ENCODE measurements at regions not wholly inside any gene's neighbourhood (a gene's known extent, or its start where the extent isn't known, plus 50 kb on each side); places are given as distances from the start of the nearest gene placed in this dataset.

GRCh38 chr1:30324251-30325084 is 398.9 kb downstream of the MATN1 start:
- peaks cover 0 to 71% (median 22%) of the 10 kb centered on the region in 7 donors for H3K27me3 ChIP-seq
- 72 to 78% methylated on average over 9 of the region's 9 CpGs for WGBS, 2 donors
- no peak for DNase-seq

DNA sequence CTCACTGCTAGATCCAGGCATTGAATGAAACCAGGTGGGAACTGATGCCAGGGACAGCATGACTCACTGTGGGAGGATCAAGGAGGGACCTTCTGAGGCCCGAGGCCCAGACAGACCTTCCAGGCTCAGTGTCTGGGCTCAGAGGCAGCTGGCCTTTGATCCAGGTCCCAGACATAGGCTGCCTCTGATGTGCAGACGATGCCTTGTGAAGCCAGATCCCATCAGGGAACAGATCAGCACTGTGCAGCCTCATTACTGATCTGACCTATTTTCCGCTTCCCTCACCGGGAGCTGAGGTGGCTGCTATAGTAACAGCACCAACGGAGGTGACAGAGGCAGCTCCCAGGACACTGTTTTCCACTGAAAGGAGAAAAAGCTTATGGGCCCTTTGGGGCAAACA is 399.5 kb downstream of the MATN1 start:
- Histone ChIP-seq H3K4me3 (no peak overlapping the region), H3K27me3 (peaks cover 0 to 73% (median 27%) of the 10 kb centered on the region in 7 donors), H3K36me3 (no peaks in the 10 kb centered on the region), H3K9me3 (no peaks in the 10 kb centered on the region), H3K27ac (no peak overlapping the region), H3K4me1 (no peaks in the 10 kb centered on the region)
- intact Hi-C loops (cut with DNase I): no loop called here
- TF ChIP-seq CTCF (IDR thresholded peaks at IDR 0.05): no peak
- 55 to 65% methylated on average over 5 of the region's 5 CpGs for WGBS, 2 donors
- ATAC-seq: no peak
- no peak for DNase-seq

More at GRCh38 chr1:30324251-30325084, 398.9 kb downstream of the MATN1 start:
- Histone ChIP-seq H3K27ac (no peak overlapping the region), H3K9me3 (no peaks in the 10 kb centered on the region), H3K4me1 (no peaks in the 10 kb centered on the region), H3K4me3 (no peak overlapping the region), H3K36me3 (no peaks in the 10 kb centered on the region)
- intact Hi-C loops (cut with DNase I): no loop called here
- ATAC-seq: no peak
- TF ChIP-seq CTCF (IDR thresholded peaks at IDR 0.05): no peak

GRCh38 chr1:30323352-30323751 is 400.0 kb downstream of the MATN1 start:
- H3K4me1 ChIP-seq: no peaks in the 10 kb centered on the region
- no peak overlapping the region for H3K27ac ChIP-seq
- H3K9me3 ChIP-seq: no peaks in the 10 kb centered on the region
- peaks cover 0 to 77% (median 28%) of the 10 kb centered on the region in 7 donors for H3K27me3 ChIP-seq
- DNase-seq (no peak), ATAC-seq (no peak)
- intact Hi-C loops (cut with DNase I): no loop called here
- no peak for TF ChIP-seq CTCF (IDR thresholded peaks at IDR 0.05)
- WGBS, 2 donors: 79 to 85% methylated on average over 3 of the region's 3 CpGs
- H3K36me3 ChIP-seq: no peaks in the 10 kb centered on the region
- H3K4me3 ChIP-seq: no peak overlapping the region

DNA sequence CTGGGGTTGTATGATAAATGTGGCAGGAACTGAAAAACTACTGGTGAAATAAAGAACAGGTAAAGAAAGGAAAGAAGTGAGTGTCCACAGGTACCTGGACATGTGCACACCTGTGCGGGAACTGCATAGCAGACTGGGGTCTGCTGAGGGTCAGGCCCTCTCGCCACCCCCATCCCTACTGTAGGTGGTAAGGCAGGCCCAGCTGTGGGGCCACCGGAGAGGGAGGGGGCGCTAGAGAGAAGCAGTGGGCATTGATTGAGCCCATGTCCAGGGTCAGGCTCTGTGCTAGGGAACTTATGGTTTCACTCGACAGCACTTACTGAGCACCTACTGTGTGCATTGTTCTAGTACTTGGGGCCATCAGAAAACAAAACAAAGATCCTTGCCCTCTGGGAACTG is 400.5 kb downstream of the MATN1 start:
- no peak overlapping the region for H3K27ac ChIP-seq
- DNase-seq: no peak
- WGBS, 2 donors: 70 to 74% methylated on average over 5 of the region's 5 CpGs

More for the DNA sequence above, 400.5 kb downstream of the MATN1 start:
- Histone ChIP-seq H3K4me1 (no peaks in the 10 kb centered on the region), H3K9me3 (no peaks in the 10 kb centered on the region), H3K4me3 (no peak overlapping the region), H3K27me3 (peaks cover 0 to 77% (median 28%) of the 10 kb centered on the region in 7 donors), H3K36me3 (no peaks in the 10 kb centered on the region)
- ATAC-seq: no peak
- no peak for TF ChIP-seq CTCF (IDR thresholded peaks at IDR 0.05)
- intact Hi-C loops (cut with DNase I): no loop called here

All from heart right ventricle (tissue), 16 donors.